Esophagus muscularis mucosa (tissue), 4 donors: ENCODE measurements at regions not wholly inside any gene's neighbourhood (a gene's known extent, or its start where the extent isn't known, plus 50 kb on each side); places are given as distances from the start of the nearest gene placed in this dataset.

ENCODE experiments used
- DNase-seq: peaks from one replicate; pipeline ENCODE4 v3.0.0-alpha.2; 2017; ENCODE audit errors: extremely low spot score
- H3K27ac ChIP-seq, 4 donors: fragments of 200-600 bp; sonication (generic); replicated peaks in 1 of 4; 1 replicate in 3 of 4; 2 replicates in 1 of 4; pipeline ENCODE4 v1.5.1; 2016 to 2019; ENCODE audit warnings: mild to moderate bottlenecking in 1 of 4
- H3K27me3 ChIP-seq, 4 donors: fragments of 200-600 bp; sonication (generic); one replicate each; pipeline versions ENCODE4 v1.5.1 to v1.6.0; 2016 to 2019
- H3K36me3 ChIP-seq, 4 donors: fragments of 200-600 bp; sonication (generic); one replicate each; pipeline ENCODE4 v1.5.1; 2016 to 2019
- H3K4me1 ChIP-seq, 4 donors: fragments of 200-600 bp; sonication (generic); one replicate each; pipeline ENCODE4 v1.5.1; 2016 to 2019
- H3K4me3 ChIP-seq, 4 donors: fragments of 200-600 bp; sonication (generic); 1 replicate in 2 of 4; 2 replicates in 2 of 4; pipeline ENCODE4 v1.5.1; 2016 to 2019; ENCODE audit warnings: mild to moderate bottlenecking in 4 of 4, moderate library complexity in 1 of 4
- H3K9me3 ChIP-seq, 4 donors: fragments of 200-600 bp; sonication (generic); 1 replicate in 3 of 4; 2 replicates in 1 of 4; pipeline ENCODE4 v1.5.1; 2016 to 2019
- CTCF ChIP-seq, 3 experiments: fragments of 200-600 bp in 2 of 3; fragments of 450-650 bp in 1 of 3; sonication (generic) in 2 of 3; IDR thresholded peaks; one replicate each; pipeline ENCODE4 v1.5.1; 2017 to 2019; ENCODE audit warnings: antibody characterized with exemption in 3 of 3, mild to moderate bottlenecking in 2 of 3, moderate library complexity in 1 of 3
- EP300 ChIP-seq: sonication (generic); formaldehyde crosslinking; IDR thresholded peaks from one replicate; pipeline ENCODE4 v1.6.1; 2017; ENCODE audit warnings: antibody characterized with exemption
- POLR2A ChIP-seq: fragments of 450-650 bp; IDR thresholded peaks from one replicate; pipeline ENCODE4 v1.6.1; 2017; ENCODE audit warnings: antibody characterized with exemption, moderate library complexity, mild to moderate bottlenecking, low read depth
- POLR2AphosphoS5 ChIP-seq, 2 donors: sonication (generic); formaldehyde crosslinking; IDR thresholded peaks; one replicate each; pipeline ENCODE4 v1.6.1; 2017; ENCODE audit warnings: antibody characterized with exemption in 2 of 2
- WGBS: methylation state at CpG from one replicate; pipeline ENCODE4 v1.1.5; 2018; 5-methylcytosine and 5-hydroxymethylcytosine counted together
- intact Hi-C: fragments of 100-400 bp; cut with DNase I; formaldehyde crosslinking; loops from one replicate; pipeline ENCODE4 v1.15.1; 2023

GRCh38 chr6:6505111-6505510 is 83.4 kb upstream of the LY86 start:
- Histone ChIP-seq H3K27ac (no peak overlapping the region), H3K36me3 (no peaks in the 10 kb centered on the region), H3K4me1 (no peaks in the 10 kb centered on the region), H3K4me3 (no peak overlapping the region), H3K27me3 (no peaks in the 10 kb centered on the region), H3K9me3 (peaks cover 0 to 10% (median 0%) of the 10 kb centered on the region in 4 donors)
- intact Hi-C loops = no loop called here
- peak; percentile 66 for DNase-seq
- TF ChIP-seq POLR2AphosphoS5 (IDR thresholded peaks at IDR 0.05) (no peak), CTCF (IDR thresholded peaks at IDR 0.05) (no peak), EP300 (no peak), POLR2A (no peak)
- 73% methylated on average over 3 of the region's 3 CpGs for WGBS

GRCh38 chr6:6508643-6509042 is 79.9 kb upstream of the LY86 start:
- Histone ChIP-seq H3K27me3 (peaks cover 0 to 6% (median 0%) of the 10 kb centered on the region in 4 donors), H3K36me3 (no peaks in the 10 kb centered on the region), H3K4me1 (no peaks in the 10 kb centered on the region), H3K4me3 (no peak overlapping the region), H3K9me3 (peaks cover 0 to 14% (median 0%) of the 10 kb centered on the region in 4 donors), H3K27ac (peak overlapping the region in 1 of 4 donors; percentile 37)
- WGBS = 81% methylated on average over 2 of the region's 2 CpGs
- intact Hi-C loops = no loop called here
- TF ChIP-seq POLR2A (no peak), POLR2AphosphoS5 (IDR thresholded peaks at IDR 0.05) (no peak), EP300 (no peak), CTCF (IDR thresholded peaks at IDR 0.05) (no peak)
- no peak for DNase-seq

GRCh38 chr6:6509284-6509683 is 79.2 kb upstream of the LY86 start:
- H3K27ac ChIP-seq = no peak overlapping the region
- TF ChIP-seq EP300 = peak; percentile 17
- TF ChIP-seq POLR2AphosphoS5 (IDR thresholded peaks at IDR 0.05) = no peak

GRCh38 chr6:6512711-6513110 is 75.8 kb upstream of the LY86 start:
- Histone ChIP-seq H3K27ac (no peak overlapping the region), H3K36me3 (no peaks in the 10 kb centered on the region), H3K4me1 (no peaks in the 10 kb centered on the region), H3K4me3 (no peak overlapping the region), H3K27me3 (peaks cover 0 to 6% (median 0%) of the 10 kb centered on the region in 4 donors), H3K9me3 (peaks cover 0 to 14% (median 0%) of the 10 kb centered on the region in 4 donors)
- TF ChIP-seq EP300 = no peak
- TF ChIP-seq POLR2A = no peak
- TF ChIP-seq CTCF (IDR thresholded peaks at IDR 0.05) = no peak
- TF ChIP-seq POLR2AphosphoS5 (IDR thresholded peaks at IDR 0.05) = no peak
- WGBS = 96% methylated on average over 2 of the region's 2 CpGs
- no peak for DNase-seq
- intact Hi-C loops = no loop called here

More at GRCh38 chr6:6509284-6509683, 79.2 kb upstream of the LY86 start:
- 83% methylated on average over 4 of the region's 4 CpGs for WGBS
- DNase-seq = peak; percentile 37
- Histone ChIP-seq H3K9me3 (peaks cover 0 to 14% (median 0%) of the 10 kb centered on the region in 4 donors), H3K36me3 (no peaks in the 10 kb centered on the region), H3K27me3 (peaks cover 0 to 6% (median 0%) of the 10 kb centered on the region in 4 donors), H3K4me3 (no peak overlapping the region), H3K4me1 (no peaks in the 10 kb centered on the region)
- intact Hi-C loops = no loop called here

GRCh38 chr6:6515691-6516607 is 72.6 kb upstream of the LY86 start:
- Histone ChIP-seq H3K27ac (peak overlapping the region in 1 of 4 donors; percentile 20), H3K36me3 (no peaks in the 10 kb centered on the region), H3K9me3 (peaks cover 0 to 4% (median 0%) of the 10 kb centered on the region in 4 donors), H3K27me3 (peaks cover 0 to 6% (median 0%) of the 10 kb centered on the region in 4 donors), H3K4me3 (no peak overlapping the region), H3K4me1 (no peaks in the 10 kb centered on the region)
- 80% methylated on average over 15 of the region's 15 CpGs for WGBS
- TF ChIP-seq POLR2AphosphoS5 (IDR thresholded peaks at IDR 0.05) (no peak), EP300 (no peak), CTCF (IDR thresholded peaks at IDR 0.05) (no peak), POLR2A (no peak)
- intact Hi-C loops = no loop called here
- DNase-seq = peak; percentile 68
